ENCODE measurements at regions not wholly inside any gene's neighbourhood (a gene's known extent, or its start where the extent isn't known, plus 50 kb on each side); places are given as distances from the start of the nearest gene placed in this dataset.

GRCh38 chr10:2949948-2950354 is 117.4 kb upstream of the PFKP start:
- no peak for TF ChIP-seq POLR2A (IDR thresholded peaks at IDR 0.05; ENCODE audit: low read depth, low read length)
- TF ChIP-seq TAF1 (IDR thresholded peaks at IDR 0.05; ENCODE audit: borderline replicate concordance, low read depth, low read length), result no peak

Measured in GM12892 (cell line).